Neutrophil (primary cell): ENCODE measurements at regions not wholly inside any gene's neighbourhood (a gene's known extent, or its start where the extent isn't known, plus 50 kb on each side); places are given as distances from the start of the nearest gene placed in this dataset.

Experiments used
- H3K27ac ChIP-seq: fragments of 200-600 bp; sonication (generic); 2 replicates; pipeline ENCODE4 v1.5.1; 2016; ENCODE audit warnings: mild to moderate bottlenecking, moderate library complexity
- H3K27me3 ChIP-seq: fragments of 200-600 bp; sonication (generic); 2 replicates; pipeline ENCODE4 v1.6.0; 2016; ENCODE audit warnings: mild to moderate bottlenecking
- H3K36me3 ChIP-seq: fragments of 200-600 bp; sonication (generic); 2 replicates; pipeline ENCODE4 v1.5.1; 2017
- H3K4me1 ChIP-seq, 2 experiments: fragments of 200-600 bp in 1 of 2; sonication (generic) in 1 of 2; 1 replicate in 1 of 2; 2 replicates in 1 of 2; pipeline versions ENCODE4 v1.5.1 to v1.6.1; 2013 to 2016; ENCODE audit warnings: low read depth in 1 of 2, low read length in 1 of 2, mild to moderate bottlenecking in 1 of 2, moderate library complexity in 1 of 2; ENCODE audit not compliant: control insufficient read depth in 1 of 2, insufficient read depth in 1 of 2
- H3K4me3 ChIP-seq, 2 experiments: fragments of 200-600 bp in 1 of 2; sonication (generic) in 1 of 2; 1 replicate in 1 of 2; 2 replicates in 1 of 2; pipeline ENCODE4 v1.5.1; 2013 to 2016; ENCODE audit warnings: low read depth in 1 of 2, low read length in 1 of 2, mild to moderate bottlenecking in 1 of 2, moderate library complexity in 1 of 2
- H3K9me3 ChIP-seq: fragments of 200-600 bp; sonication (generic); 2 replicates; pipeline ENCODE4 v1.5.1; 2016
- TF ChIP-seq, protein P1 (sequence below): fragments of 200-600 bp; sonication (generic); IDR thresholded peaks from 2 replicates; pipeline ENCODE4 v1.5.1; 2016; ENCODE audit warnings: antibody characterized with exemption

DNA sequence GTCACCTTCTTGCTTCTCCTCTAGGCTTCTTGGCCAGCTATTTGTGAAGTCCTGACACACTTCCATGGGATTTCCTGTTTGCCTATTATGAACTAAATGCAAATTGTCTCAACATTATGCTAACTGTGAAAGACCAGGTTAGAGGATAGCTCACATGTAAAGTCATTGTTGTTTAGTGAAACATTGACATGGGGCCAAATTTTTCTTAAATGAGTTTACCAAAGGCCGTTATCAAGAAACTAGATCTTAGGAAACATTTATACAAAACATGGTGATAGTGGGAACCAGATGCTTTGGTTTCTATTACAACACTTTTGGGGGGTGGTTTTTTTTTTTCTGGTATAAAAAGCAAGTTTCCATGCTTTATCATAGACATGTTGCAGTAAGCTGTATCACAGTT is 466.8 kb upstream of the FAM241A start:
- H3K4me1 ChIP-seq: no peaks in the 10 kb centered on the region
- H3K4me3 ChIP-seq: no peak overlapping the region
- H3K27ac ChIP-seq: no peak overlapping the region
- no peaks in the 10 kb centered on the region for H3K9me3 ChIP-seq
- no peaks in the 10 kb centered on the region for H3K36me3 ChIP-seq
- H3K27me3 ChIP-seq: no peaks in the 10 kb centered on the region
- TF ChIP-seq, protein P1, sequence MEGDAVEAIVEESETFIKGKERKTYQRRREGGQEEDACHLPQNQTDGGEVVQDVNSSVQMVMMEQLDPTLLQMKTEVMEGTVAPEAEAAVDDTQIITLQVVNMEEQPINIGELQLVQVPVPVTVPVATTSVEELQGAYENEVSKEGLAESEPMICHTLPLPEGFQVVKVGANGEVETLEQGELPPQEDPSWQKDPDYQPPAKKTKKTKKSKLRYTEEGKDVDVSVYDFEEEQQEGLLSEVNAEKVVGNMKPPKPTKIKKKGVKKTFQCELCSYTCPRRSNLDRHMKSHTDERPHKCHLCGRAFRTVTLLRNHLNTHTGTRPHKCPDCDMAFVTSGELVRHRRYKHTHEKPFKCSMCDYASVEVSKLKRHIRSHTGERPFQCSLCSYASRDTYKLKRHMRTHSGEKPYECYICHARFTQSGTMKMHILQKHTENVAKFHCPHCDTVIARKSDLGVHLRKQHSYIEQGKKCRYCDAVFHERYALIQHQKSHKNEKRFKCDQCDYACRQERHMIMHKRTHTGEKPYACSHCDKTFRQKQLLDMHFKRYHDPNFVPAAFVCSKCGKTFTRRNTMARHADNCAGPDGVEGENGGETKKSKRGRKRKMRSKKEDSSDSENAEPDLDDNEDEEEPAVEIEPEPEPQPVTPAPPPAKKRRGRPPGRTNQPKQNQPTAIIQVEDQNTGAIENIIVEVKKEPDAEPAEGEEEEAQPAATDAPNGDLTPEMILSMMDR: no peak

DNA sequence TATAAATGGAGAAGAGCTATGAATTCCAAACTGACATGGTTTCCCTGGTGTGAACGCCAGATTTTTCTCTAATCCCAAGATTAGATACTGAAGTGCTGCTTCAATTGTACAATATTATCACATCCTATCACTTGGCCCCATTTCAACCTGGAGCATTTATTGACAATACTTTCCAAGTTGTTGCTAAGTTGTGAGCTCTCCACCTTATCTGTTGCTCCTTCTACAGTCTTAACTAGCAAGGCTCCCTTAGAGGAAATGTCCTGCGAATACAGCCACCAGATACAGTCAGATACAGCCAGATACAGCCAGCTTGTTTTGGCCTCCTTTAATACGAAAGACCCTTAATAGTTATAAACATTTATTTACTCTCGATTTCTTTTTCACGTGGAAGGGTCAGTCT is 466.3 kb upstream of the FAM241A start:
- no peaks in the 10 kb centered on the region for H3K36me3 ChIP-seq
- H3K9me3 ChIP-seq: no peaks in the 10 kb centered on the region
- no peak overlapping the region for H3K4me3 ChIP-seq
- no peak overlapping the region for H3K27ac ChIP-seq
- TF ChIP-seq, protein P1: no peak
- no peaks in the 10 kb centered on the region for H3K4me1 ChIP-seq
- H3K27me3 ChIP-seq: no peaks in the 10 kb centered on the region

DNA sequence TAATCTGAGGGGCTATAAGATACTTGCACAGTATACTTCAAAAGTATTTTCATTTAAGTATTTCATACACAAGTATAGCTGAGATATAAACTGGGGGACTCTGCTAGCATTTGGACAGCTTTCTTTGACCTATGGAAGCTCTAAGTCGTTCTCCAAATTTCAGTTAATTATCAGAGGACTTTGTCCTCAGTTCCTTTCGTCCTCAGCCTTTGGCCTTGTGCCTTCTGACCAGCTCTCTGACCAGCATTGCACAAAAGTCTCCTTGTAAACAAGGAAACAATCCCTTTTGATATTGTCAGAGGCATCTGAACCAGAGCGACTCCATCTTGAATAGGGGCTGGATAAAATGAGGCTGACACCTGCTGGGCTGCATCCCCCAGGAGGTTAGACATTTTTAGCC is 464.0 kb upstream of the FAM241A start:
- TF ChIP-seq, protein P1: no peak
- Histone ChIP-seq H3K27me3 (no peaks in the 10 kb centered on the region), H3K36me3 (no peaks in the 10 kb centered on the region), H3K4me3 (no peak overlapping the region), H3K27ac (no peak overlapping the region), H3K4me1 (no peaks in the 10 kb centered on the region), H3K9me3 (no peaks in the 10 kb centered on the region)

DNA sequence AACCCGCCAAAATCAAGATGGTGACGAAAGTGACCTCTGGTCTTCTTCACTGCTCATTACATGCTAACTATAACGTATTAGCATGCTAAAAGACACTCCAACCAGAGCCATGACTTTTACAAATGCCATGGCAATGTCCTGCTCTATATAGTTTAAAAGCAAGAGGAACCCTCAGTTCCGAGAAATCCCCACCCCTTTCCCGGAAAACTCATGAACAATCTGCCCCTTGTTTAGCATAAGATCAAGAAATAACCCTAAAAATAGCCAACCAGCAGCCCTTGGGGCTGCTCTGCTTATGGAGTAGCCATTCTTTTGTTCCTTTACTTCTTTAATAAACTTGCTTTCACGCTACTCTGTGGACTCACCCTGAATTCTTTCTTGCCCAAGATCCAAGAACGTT is 463.5 kb upstream of the FAM241A start:
- Histone ChIP-seq H3K27ac (no peak overlapping the region), H3K4me1 (no peaks in the 10 kb centered on the region)
- TF ChIP-seq, protein P1: no peak

DNA sequence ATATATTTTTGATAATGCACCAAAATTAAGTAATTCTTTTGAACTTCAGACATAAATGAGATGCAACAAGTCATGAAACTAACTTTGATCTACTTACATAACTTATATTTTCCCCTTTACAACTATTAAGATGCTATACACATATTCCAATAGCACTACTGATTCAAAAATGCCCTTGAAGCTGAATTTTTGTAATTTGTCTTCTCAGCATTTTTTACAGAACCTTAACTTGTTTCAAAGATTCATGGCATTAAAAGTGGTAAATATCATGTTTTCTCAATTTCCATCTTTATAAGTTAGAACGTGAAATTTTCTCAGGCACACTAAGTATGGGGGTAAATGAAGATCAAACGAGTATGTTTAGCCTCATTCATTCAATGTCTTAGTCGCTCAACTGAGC is 460.0 kb upstream of the FAM241A start:
- no peak overlapping the region for H3K4me3 ChIP-seq
- TF ChIP-seq, protein P1: no peak
- H3K27ac ChIP-seq: no peak overlapping the region
- no peaks in the 10 kb centered on the region for H3K4me1 ChIP-seq
- H3K36me3 ChIP-seq: no peaks in the 10 kb centered on the region
- H3K9me3 ChIP-seq: no peaks in the 10 kb centered on the region
- H3K27me3 ChIP-seq: no peaks in the 10 kb centered on the region

More for the DNA sequence above, 463.5 kb upstream of the FAM241A start:
- Histone ChIP-seq H3K4me3 (no peak overlapping the region), H3K27me3 (no peaks in the 10 kb centered on the region), H3K9me3 (no peaks in the 10 kb centered on the region), H3K36me3 (no peaks in the 10 kb centered on the region)

DNA sequence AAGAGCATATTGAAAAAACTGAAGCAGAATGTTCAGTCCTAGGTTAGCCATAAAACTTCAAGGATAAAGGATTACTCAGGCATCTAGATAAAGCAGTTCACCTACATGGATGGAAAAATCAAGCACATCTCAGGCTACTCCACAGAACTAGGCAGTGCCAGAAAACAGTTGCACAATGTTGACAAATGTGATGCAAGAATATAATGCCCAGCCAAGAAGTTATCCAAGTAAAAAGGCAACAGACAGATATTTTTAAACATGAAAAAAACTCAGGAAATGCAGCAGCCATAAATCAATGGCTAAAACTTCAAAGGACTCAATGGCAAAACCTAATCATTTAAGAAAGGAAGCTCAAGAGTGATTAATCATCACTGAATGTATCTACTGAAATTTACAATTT is 456.0 kb upstream of the FAM241A start:
- no peak overlapping the region for H3K4me3 ChIP-seq
- H3K27ac ChIP-seq: no peak overlapping the region
- no peaks in the 10 kb centered on the region for H3K27me3 ChIP-seq
- H3K36me3 ChIP-seq: no peaks in the 10 kb centered on the region
- H3K9me3 ChIP-seq: no peaks in the 10 kb centered on the region
- no peaks in the 10 kb centered on the region for H3K4me1 ChIP-seq
- TF ChIP-seq, protein P1: no peak
